Esophagus muscularis mucosa (tissue), 4 donors: ENCODE measurements at regions not wholly inside any gene's neighbourhood (a gene's known extent, or its start where the extent isn't known, plus 50 kb on each side); places are given as distances from the start of the nearest gene placed in this dataset.

Experiments
- DNase-seq: peaks from one replicate; pipeline ENCODE4 v3.0.0-alpha.2; 2017; ENCODE audit errors: extremely low spot score
- H3K27ac ChIP-seq, 4 donors: fragments of 200-600 bp; sonication (generic); replicated peaks in 1 of 4; 1 replicate in 3 of 4; 2 replicates in 1 of 4; pipeline ENCODE4 v1.5.1; 2016 to 2019; ENCODE audit warnings: mild to moderate bottlenecking in 1 of 4
- H3K27me3 ChIP-seq, 4 donors: fragments of 200-600 bp; sonication (generic); one replicate each; pipeline versions ENCODE4 v1.5.1 to v1.6.0; 2016 to 2019
- H3K36me3 ChIP-seq, 4 donors: fragments of 200-600 bp; sonication (generic); one replicate each; pipeline ENCODE4 v1.5.1; 2016 to 2019
- H3K4me1 ChIP-seq, 4 donors: fragments of 200-600 bp; sonication (generic); one replicate each; pipeline ENCODE4 v1.5.1; 2016 to 2019
- H3K4me3 ChIP-seq, 4 donors: fragments of 200-600 bp; sonication (generic); 1 replicate in 2 of 4; 2 replicates in 2 of 4; pipeline ENCODE4 v1.5.1; 2016 to 2019; ENCODE audit warnings: mild to moderate bottlenecking in 4 of 4, moderate library complexity in 1 of 4
- H3K9me3 ChIP-seq, 4 donors: fragments of 200-600 bp; sonication (generic); 1 replicate in 3 of 4; 2 replicates in 1 of 4; pipeline ENCODE4 v1.5.1; 2016 to 2019
- EP300 ChIP-seq: sonication (generic); formaldehyde crosslinking; IDR thresholded peaks from one replicate; pipeline ENCODE4 v1.6.1; 2017; ENCODE audit warnings: antibody characterized with exemption
- POLR2A ChIP-seq: fragments of 450-650 bp; IDR thresholded peaks from one replicate; pipeline ENCODE4 v1.6.1; 2017; ENCODE audit warnings: antibody characterized with exemption, moderate library complexity, mild to moderate bottlenecking, low read depth
- POLR2AphosphoS5 ChIP-seq, 2 donors: sonication (generic); formaldehyde crosslinking; IDR thresholded peaks; one replicate each; pipeline ENCODE4 v1.6.1; 2017; ENCODE audit warnings: antibody characterized with exemption in 2 of 2
- WGBS: methylation state at CpG from one replicate; pipeline ENCODE4 v1.1.5; 2018; 5-methylcytosine and 5-hydroxymethylcytosine counted together
- intact Hi-C: fragments of 100-400 bp; cut with DNase I; formaldehyde crosslinking; loops from one replicate; pipeline ENCODE4 v1.15.1; 2023
- TF ChIP-seq, protein P1 (sequence below), 3 experiments: fragments of 200-600 bp in 2 of 3; fragments of 450-650 bp in 1 of 3; sonication (generic) in 2 of 3; IDR thresholded peaks; one replicate each; pipeline ENCODE4 v1.5.1; 2017 to 2019; ENCODE audit warnings: antibody characterized with exemption in 3 of 3, mild to moderate bottlenecking in 2 of 3, moderate library complexity in 1 of 3

DNA sequence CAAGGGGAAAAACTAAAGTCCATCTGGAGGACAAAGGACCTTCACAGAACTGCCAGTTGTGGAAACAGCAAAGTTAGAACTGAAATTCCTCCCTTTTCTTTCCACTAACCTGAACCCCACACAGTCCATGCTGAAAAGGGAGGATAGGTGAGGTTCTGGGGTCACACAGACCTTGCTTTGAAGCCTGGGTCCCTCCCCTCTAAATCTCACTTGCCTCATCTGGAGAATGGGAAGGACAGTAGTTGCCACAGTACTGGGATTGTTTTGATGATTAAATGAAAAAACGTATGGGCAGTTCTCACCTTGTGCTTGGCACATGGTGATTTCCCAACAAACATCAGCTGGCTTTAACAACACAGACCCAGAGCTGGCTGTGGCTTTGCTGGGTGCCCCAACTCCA is 166.4 kb upstream of the LRIG1 start:
- Histone ChIP-seq H3K9me3 (no peaks in the 10 kb centered on the region), H3K27ac (no peak overlapping the region), H3K27me3 (no peaks in the 10 kb centered on the region), H3K4me3 (no peak overlapping the region), H3K4me1 (no peaks in the 10 kb centered on the region), H3K36me3 (no peaks in the 10 kb centered on the region)
- TF ChIP-seq EP300 (no peak), POLR2A (no peak), POLR2AphosphoS5 (IDR thresholded peaks at IDR 0.05) (no peak)
- TF ChIP-seq, protein P1, sequence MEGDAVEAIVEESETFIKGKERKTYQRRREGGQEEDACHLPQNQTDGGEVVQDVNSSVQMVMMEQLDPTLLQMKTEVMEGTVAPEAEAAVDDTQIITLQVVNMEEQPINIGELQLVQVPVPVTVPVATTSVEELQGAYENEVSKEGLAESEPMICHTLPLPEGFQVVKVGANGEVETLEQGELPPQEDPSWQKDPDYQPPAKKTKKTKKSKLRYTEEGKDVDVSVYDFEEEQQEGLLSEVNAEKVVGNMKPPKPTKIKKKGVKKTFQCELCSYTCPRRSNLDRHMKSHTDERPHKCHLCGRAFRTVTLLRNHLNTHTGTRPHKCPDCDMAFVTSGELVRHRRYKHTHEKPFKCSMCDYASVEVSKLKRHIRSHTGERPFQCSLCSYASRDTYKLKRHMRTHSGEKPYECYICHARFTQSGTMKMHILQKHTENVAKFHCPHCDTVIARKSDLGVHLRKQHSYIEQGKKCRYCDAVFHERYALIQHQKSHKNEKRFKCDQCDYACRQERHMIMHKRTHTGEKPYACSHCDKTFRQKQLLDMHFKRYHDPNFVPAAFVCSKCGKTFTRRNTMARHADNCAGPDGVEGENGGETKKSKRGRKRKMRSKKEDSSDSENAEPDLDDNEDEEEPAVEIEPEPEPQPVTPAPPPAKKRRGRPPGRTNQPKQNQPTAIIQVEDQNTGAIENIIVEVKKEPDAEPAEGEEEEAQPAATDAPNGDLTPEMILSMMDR (IDR thresholded peaks at IDR 0.05) = no peak
- intact Hi-C loops = no loop called here
- DNase-seq = no peak
- WGBS = 38% methylated on average over 1 of the region's 1 CpG

DNA sequence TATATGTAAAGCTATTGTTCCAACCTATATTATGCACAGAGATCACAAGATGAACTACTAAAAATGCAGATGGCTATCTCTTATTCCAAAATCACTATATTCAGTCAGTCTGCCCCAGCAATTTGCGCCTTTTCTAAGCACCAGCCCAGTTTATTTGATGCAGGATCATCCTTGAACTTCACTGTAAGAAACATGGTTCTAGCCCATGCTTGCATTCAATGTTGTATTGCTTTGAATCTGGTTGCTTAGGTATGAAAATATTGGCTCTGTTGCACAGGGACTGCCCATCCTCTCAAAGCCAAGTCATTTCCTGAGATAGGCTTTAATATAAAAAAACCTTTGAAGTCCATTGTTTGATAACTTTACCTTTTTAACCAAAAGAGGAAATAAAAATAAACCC is 170.5 kb upstream of the LRIG1 start:
- TF ChIP-seq EP300 (no peak), POLR2A (no peak), POLR2AphosphoS5 (IDR thresholded peaks at IDR 0.05) (no peak)
- TF ChIP-seq, protein P1 (IDR thresholded peaks at IDR 0.05) = no peak
- WGBS = 100% methylated on average over 1 of the region's 1 CpG
- Histone ChIP-seq H3K36me3 (no peaks in the 10 kb centered on the region), H3K27me3 (no peaks in the 10 kb centered on the region), H3K4me3 (no peak overlapping the region), H3K27ac (no peak overlapping the region), H3K9me3 (no peaks in the 10 kb centered on the region), H3K4me1 (peaks cover 0 to 6% (median 2%) of the 10 kb centered on the region in 4 donors)
- intact Hi-C loops = no loop called here
- DNase-seq = peak; percentile 10

DNA sequence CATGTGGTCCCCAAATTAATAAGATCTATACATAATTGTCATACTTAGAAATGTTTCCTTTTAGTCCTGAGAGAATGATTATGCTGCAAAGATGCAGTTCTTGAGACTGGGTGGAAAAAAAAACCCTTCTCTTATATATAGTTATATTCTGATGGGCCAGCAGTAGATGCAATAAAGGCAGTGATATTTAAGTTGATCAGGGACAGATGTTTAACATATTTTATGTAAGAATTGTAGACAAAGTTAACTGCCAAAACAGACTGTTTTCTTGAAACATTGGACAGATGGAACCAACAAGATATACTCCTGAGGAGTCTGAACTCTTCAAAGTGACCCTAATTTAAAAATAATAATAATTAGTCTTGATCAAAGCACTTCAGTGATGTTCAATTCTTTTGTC is 172.0 kb upstream of the LRIG1 start:
- Histone ChIP-seq H3K9me3 (peaks cover 0 to under 1% (median 0%) of the 10 kb centered on the region in 4 donors), H3K4me3 (no peak overlapping the region), H3K27ac (no peak overlapping the region), H3K4me1 (peaks cover 0 to 6% (median 2%) of the 10 kb centered on the region in 4 donors), H3K36me3 (no peaks in the 10 kb centered on the region), H3K27me3 (no peaks in the 10 kb centered on the region)
- DNase-seq = no peak
- no peak for TF ChIP-seq POLR2AphosphoS5 (IDR thresholded peaks at IDR 0.05)
- intact Hi-C loops = no loop called here

DNA sequence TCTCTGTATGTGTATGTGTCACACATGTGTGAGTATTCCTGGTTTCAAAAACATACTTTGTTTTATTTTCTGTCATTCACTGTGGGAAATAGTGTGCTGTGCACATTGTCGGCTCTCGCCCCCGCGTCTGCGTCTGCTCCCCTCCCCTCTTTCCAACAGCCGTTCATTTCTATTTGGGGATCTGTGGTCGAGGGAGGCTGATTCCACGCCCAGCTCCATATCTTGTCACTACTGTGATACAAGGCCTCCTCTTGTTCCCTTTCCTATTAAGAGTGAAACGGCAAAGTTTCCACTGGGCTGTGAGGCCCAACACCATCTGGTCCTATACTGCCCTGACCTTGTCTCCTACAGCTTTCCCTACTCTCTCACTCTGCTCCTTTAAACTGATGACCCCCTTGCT is 172.5 kb upstream of the LRIG1 start:
- Histone ChIP-seq H3K9me3 (peaks cover 0 to 5% (median 0%) of the 10 kb centered on the region in 4 donors), H3K4me3 (no peak overlapping the region), H3K27ac (no peak overlapping the region), H3K27me3 (no peaks in the 10 kb centered on the region), H3K4me1 (peaks cover 0 to 6% (median 2%) of the 10 kb centered on the region in 4 donors), H3K36me3 (no peaks in the 10 kb centered on the region)
- intact Hi-C loops = no loop called here
- peak; percentile 50 for DNase-seq
- TF ChIP-seq, protein P1 (IDR thresholded peaks at IDR 0.05) = no peak
- TF ChIP-seq EP300 (no peak), POLR2AphosphoS5 (IDR thresholded peaks at IDR 0.05) (no peak), POLR2A (no peak)
- WGBS = 46% methylated on average over 9 of the region's 9 CpGs

DNA sequence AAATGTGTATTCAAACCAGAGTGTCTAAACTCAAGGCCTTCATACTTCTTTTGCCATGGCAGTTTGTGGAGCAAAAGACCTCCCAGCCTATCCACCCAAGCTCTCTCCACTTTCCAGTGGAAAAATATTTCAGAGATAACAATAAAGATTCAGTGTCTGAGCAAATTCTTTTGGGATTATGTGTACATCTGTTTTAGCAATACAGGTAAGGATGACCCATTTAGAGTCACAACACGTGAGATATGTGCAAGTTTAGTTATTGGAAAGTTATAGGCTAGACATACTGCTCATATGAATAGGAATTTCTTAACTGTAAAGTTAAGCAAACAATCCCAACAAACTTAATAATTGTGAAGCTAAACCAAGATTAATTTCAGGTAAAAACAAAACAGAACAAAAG is 174.5 kb upstream of the LRIG1 start:
- 70% methylated on average over 1 of the region's 1 CpG for WGBS
- Histone ChIP-seq H3K27ac (no peak overlapping the region), H3K27me3 (no peaks in the 10 kb centered on the region), H3K4me1 (peaks cover 0 to 6% (median 2%) of the 10 kb centered on the region in 4 donors), H3K4me3 (no peak overlapping the region), H3K9me3 (peaks cover 0 to 5% (median 0%) of the 10 kb centered on the region in 4 donors), H3K36me3 (no peaks in the 10 kb centered on the region)
- TF ChIP-seq, protein P1 (IDR thresholded peaks at IDR 0.05) = no peak
- TF ChIP-seq POLR2AphosphoS5 (IDR thresholded peaks at IDR 0.05) (no peak), EP300 (no peak), POLR2A (no peak)
- DNase-seq = no peak
- intact Hi-C loops = no loop called here
